OCI-LY7 (cell line): ENCODE measurements at regions not wholly inside any gene's neighbourhood (a gene's known extent, or its start where the extent isn't known, plus 50 kb on each side); places are given as distances from the start of the nearest gene placed in this dataset.

Experiments
- CTCF ChIP-seq: fragments of 200-600 bp; sonication (generic); conservative IDR thresholded peaks from 2 replicates; pipeline ENCODE4 v1.5.1; 2014; ENCODE audit warnings: mild to moderate bottlenecking, antibody characterized with exemption, low read length, moderate library complexity, mixed read lengths
- EZH2phosphoT487 ChIP-seq: fragments of 200-600 bp; sonication (generic); IDR thresholded peaks from 2 replicates; pipeline ENCODE4 v1.6.1; 2018; ENCODE audit warnings: low read depth, borderline replicate concordance, mild to moderate bottlenecking, mixed run types, antibody characterized with exemption, low read length, moderate library complexity, mixed read lengths

- no peak for TF ChIP-seq EZH2phosphoT487
- no peak for TF ChIP-seq CTCF
These were observed 938.3 kb upstream of the ALCAM start for GRCh38 chr3:104428337-104428925.
